HTR-8/SVneo (cell line): ENCODE measurements at regions not wholly inside any gene's neighbourhood (a gene's known extent, or its start where the extent isn't known, plus 50 kb on each side); places are given as distances from the start of the nearest gene placed in this dataset.

ENCODE experiments used
- DNase-seq: peaks from one replicate; pipeline ENCODE4 v3.0.0; 2011; ENCODE audit warnings: low spot score, mixed read lengths; ENCODE audit not compliant: insufficient read length
- FAIRE-seq: peaks from 2 replicates; lab custom pipeline; 2011; peaks lifted over from hg19 to GRCh38; lab: Jason Lieb, UNC

DNA sequence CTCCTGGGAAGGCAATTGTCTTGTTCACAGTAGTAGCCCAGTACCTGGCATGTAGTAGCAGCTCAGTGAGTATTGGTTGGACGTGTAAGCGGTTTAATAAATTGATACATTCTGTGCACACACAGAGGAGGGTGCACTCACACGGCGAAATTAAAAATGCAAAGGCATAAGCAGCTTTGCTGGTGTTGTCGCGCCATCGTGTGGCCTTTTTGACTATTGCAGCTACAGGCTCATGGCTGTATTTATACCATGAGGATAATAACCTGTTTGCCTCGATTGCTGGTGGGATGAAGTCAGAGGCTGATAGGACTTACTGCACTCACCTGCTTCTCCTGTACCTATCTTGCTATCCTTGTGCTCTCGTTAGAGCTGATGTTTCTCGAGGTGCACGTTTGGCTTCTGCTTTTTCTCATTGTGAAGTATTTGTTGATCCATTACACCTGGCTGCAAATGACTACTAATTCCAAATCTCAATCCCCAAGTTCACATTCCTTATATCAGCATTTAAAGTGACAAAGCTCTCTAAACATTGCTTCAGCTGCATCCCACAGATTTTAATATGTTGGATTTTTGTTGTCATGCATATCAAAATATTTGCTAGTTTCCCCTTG, 61.5 kb downstream of the TBXT start:
- DNase-seq (peak; percentile 27), FAIRE-seq (peak; percentile 74)

DNA sequence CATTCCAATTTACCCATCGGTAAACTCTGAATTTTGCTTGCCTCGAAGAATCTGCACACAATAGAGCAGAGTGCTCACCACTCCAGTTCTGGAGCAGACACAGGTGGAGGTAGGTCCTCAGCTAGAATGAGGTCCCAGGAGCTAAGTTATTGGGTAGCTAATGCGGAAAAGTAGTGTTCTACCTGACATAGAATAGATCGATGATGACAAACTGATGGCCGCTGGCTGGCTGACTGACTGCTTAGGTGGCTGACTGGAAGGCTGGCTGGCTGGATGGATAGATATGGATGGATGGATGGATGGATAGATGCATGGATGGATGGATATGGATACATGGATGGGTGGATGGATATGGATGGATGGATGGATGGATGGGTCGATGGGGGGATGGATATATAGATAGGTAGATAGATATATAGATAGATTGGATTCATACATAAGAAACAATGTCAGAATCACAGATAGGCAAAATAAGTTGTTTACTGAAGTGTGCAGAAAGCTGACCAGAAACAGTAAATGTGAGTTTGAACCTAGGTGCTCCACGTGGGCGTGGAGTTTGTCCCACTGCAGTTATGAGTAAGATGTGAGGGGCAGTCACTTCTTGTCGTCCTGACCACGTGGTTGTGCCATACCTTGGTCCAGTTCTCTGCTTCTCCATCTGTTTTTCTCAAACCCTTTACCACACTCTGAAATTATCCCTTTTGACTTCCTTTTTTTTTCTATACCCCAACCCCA, 62.1 kb downstream of the TBXT start:
- DNase-seq (no peak), FAIRE-seq (no peak)

DNA sequence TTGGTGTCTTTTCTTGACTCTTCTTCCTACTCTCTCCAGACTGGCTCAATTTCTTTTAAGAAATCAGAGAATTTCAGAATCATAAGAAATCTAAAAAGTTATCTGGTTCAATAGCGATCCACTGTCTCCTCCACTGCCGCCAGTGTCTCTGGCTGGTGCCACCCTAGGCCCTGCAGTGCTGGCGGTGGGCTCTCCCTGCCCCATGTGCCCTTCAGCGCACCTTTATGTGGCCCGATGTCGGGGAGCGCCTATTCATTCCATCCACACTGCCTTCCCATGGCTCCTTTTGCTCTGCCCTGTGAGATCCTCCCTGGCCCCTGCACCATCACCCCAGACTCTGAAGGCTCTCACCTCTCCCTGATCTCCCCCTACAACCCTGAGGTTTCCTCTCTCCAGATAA, 62.8 kb downstream of the TBXT start:
- no peak for FAIRE-seq
- no peak for DNase-seq

DNA sequence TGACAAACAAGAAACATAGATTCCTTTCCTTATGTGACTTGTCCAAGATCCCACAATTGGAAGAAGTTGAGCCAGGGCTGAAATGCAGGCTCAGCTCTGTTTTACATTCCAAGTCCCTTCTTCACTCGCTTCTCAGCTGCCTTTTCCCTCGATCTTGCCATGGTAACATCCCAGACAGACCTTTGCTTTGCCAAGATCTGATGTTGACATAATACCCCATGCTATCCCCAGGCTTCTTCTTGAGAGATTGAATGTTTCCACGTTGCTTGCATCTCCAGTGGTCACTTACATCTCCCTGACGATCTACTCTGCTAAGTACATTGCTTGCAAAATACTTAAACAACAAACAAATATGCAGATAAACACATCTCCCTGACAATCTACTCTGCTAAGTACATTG, 63.5 kb downstream of the TBXT start:
- no peak for DNase-seq

DNA sequence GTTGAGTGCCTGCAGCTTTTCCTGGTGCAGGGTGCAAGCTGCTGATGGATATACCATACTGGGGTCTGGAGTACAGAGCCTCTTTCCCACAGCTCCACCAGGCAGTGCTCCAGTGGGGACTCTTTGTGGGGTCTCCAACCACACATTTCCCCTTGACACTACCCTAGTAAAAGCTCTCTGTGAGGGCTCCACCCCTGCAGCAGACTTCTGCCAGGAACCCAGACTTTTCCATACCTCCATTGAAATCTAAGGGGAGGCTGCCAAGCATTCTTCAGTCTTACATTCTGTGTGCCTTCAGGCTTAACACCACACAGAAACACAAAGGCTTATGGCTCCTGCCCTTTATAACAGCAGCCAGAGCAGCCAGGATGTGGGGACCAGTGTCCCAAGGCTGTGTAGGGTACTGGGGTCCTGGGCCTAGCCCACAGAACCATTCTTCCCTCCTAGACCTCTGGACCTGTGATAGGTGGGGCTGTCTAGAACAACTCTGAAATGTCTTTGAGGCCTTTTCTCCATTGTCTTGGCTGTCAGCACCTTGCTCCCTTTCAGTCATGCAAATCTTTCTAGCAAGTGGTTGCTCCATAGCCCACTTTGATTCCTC, 65.7 kb downstream of the TBXT start:
- FAIRE-seq = no peak
- no peak for DNase-seq

More for the DNA sequence above, 63.5 kb downstream of the TBXT start:
- FAIRE-seq = no peak

DNA sequence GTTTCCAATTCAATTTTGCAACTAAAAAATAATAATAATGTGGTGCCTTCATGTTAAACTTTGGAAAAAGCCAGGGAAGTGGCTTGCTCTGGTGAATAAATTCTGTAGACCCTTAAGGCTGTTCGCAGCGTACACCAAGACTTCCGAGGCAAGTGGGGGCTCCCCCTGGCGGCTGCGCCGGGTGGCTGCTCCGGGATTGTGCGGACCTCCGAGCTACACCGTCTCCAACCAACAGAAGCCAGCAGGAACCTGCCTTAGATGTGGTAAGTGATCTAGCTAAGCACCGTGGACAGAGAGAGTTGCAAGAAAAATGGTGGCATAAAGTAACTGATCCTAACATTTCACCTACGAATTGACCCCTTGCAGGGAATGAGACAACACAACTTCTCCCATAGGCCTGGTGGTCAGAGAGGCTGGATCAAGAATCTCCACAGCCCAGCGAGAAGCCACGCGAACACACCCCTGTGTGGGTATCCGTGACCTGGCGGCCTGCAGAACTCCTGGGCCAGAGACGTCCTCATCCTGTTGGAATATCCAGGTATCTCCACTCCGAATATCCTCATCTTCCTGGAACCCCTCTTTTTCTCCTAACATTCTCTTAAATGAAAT, 69.6 kb downstream of the TBXT start:
- FAIRE-seq (no peak), DNase-seq (peak; percentile 59)

DNA sequence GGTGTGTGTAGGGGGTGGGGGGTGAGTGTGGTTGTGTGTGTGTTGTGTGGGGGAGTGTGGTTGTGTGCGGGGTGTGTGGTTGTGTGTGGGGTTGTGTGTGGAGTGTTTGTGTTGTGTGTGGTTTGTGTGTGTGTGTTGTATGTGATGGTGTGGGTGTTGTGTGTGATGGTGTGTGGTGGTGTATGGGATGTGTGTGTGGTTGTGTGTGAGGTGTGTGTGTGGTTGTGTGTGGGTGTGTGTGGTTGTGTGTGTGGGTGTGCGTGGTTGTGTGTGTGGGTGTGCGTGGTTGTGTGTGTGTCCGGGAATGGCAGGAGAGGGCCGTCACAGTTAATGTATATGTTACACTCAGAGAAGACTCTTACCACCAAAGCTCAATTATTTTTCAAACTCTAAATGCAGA, 79.8 kb downstream of the TBXT start:
- DNase-seq (no peak), FAIRE-seq (no peak)

DNA sequence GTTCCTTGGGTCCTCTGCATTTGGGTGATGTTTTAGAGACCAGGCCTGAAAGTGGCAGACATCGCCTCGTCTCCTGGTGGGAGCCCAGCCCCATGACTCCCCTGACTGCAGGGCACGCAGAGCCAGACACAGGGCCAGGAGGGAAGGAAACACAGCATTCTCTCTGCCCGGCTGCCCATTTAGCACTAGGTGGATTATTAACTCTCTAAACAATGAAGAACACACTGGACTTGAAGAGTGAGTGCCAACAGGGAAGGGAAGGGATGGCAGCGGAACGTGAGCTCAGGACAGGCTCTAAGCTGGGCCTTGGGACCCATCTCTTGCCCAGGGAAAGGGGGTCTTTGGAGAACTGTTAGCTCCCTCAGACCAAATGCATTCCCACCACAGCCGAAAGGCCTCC, 80.4 kb downstream of the TBXT start:
- FAIRE-seq = no peak
- no peak for DNase-seq

DNA sequence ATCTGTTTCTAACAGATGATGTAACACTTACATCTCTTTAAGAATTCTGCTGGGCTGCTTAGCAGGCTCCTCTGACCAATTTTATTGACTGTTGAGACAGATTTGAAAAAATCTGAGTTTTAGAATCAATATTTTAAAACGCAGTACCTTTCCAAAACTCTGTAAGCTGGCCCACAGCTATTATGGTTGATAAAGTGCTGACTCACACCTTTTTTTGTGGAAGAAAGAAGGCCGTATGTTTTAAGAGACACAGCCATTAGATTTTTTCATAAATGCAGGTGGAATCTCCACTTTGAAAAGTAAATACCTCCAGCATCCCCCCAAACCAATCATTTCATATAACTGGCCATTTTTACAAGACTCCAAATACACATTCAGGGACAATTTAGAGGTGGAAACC, 82.2 kb downstream of the TBXT start:
- DNase-seq (no peak), FAIRE-seq (no peak)

DNA sequence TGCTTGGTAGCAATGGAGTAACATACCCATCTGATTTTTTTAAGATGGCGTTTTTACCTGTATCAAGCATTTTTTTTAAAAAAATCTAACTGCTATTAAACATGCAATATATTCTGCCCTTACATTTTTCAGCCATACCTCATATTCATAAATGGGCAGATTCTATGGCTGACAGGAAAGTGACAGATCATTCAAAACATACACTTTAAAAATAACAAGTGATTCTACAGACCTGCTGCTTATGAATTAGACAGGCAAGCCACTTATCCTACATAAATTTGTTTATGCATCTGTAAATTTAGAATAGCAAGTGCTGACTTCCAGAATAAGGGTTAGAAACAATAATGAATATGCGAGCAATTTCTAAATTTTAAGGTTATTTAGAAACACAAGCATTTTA, 82.7 kb downstream of the TBXT start:
- no peak for DNase-seq
- no peak for FAIRE-seq

DNA sequence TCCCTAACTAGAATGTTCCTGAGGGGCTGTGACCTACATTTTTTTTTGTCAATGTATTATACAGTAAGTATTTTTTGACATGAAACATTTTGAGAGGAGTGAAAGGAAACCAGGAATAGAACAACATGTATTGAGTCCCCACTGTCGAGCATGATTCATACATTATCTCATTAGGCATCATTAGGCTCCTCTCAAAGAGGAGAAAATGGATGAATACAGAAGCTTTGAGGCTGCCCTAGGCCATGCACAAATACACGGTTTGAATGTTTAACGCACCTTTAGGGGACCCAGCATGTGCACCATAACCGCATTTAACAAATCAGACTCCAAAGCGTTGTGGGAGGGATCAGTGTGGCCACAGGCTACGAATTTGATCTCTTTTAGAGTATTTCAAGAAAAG, 87.8 kb downstream of the TBXT start:
- FAIRE-seq (no peak), DNase-seq (no peak)

DNA sequence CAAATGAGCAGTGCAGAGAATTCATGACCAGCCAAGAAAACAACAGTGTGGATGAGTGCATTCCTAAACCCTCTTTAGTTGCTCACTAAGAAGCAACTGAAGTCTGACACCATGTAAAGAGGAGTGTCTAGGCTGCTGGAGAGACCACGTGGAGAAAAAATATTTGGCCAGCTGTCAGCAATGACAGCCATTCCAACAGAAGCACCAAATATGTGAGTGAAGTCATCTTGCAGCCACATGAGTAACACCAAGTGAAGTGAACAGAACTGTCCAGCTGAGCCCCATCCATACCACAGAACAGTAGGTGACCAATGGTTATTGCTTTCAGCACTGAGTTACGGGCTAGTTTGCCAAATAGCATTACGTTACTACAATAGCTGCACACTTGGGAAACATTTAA, 89.4 kb downstream of the TBXT start:
- DNase-seq (peak; percentile 51), FAIRE-seq (peak; percentile 80)

DNA sequence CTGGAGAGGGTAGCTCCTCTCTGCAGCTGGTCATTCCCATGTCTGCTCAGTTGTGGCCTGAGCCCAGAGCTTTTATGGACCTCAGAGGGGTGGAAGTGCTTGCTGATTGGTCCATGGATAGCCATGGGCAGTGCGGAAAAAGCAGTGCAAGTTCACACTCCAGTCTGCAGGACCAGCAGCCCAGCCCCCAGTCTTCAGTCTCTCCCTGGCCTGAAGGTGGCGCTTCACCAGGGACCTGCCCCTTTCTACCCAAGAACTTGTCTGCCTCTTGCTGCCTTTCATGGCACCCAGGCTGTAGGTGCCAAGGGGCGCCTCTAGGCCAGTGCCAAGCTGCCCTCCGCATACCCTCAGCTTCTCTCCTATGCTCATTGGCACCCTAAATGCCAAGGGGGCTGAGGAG, 91.0 kb downstream of the TBXT start:
- no peak for FAIRE-seq

DNA sequence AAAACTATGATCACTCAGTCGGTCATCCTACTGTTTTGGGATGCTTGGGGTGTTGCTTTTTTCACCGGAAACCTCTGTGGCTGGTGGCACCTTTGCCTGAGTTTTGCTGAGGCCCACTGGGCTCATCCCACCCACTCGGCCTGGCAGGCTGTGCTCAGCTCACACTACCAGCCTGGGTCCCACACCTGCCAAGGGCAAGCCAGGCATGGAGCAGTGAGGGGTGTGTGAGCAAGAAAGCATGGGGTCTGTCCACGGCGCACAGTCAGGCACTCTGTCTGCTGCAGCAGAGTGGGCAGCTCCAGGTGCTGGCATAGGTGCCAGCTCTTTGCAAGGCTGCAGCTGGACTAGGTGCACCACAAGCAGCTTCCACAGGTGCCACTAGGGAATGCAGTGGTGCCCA, 91.7 kb downstream of the TBXT start:
- no peak for DNase-seq
- no peak for FAIRE-seq

More for the DNA sequence above, 91.0 kb downstream of the TBXT start:
- no peak for DNase-seq

DNA sequence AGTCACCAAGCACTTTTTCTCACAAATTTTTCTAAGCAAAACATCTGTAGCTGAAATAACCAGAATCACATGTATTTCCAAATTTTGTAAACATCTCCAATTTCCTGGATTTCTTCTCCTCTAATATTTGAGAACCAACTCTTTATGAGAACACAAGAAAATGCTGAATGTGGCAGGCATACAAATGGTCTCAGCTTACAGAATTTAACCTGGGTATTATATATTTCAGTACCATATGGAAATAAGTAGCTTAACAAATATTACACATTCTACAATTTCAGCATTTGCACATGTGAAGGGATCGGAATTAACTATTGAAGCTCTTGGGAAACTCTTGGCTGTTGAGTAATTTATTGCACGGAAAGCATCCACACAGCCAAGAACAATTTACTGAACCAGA, 92.5 kb downstream of the TBXT start:
- no peak for DNase-seq
- FAIRE-seq = no peak

DNA sequence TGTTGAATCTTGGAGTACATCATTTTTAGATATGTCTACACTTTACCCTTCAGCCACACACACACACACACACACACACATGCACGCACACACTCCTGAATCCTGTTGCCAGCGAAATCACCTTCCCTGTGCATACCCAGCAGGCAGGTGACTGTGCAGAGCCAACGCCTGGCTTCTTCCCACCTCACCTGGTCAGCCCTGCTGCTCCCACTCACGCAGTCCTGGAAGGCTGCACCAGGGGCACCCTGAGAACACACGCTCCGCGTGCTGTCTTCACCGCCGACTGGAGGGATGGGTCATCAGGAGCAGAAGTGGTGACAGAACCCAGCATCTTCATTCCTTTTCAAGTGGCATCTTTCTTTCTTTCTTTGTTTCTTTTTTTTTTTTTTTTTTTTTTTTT, 94.6 kb downstream of the TBXT start:
- FAIRE-seq (no peak), DNase-seq (no peak)

DNA sequence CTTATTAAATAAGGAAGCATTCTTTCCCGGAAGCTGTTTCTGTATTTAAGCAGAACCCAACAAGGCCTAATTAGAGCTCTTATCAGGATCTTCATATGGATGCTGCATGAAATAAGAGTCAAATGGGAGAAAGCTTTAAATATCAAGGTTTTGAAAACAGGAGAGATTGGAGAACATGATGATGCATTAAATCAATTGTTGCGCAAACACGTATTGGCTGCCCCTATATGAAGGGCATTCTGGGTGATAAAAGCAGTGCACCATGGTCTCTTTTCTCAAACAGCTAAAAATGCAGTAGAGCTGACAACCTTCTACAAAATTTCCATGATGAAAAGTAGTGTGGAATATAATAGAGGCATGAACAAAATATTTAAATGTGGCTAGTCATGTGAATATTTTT, 98.9 kb downstream of the TBXT start:
- FAIRE-seq = no peak
- no peak for DNase-seq

DNA sequence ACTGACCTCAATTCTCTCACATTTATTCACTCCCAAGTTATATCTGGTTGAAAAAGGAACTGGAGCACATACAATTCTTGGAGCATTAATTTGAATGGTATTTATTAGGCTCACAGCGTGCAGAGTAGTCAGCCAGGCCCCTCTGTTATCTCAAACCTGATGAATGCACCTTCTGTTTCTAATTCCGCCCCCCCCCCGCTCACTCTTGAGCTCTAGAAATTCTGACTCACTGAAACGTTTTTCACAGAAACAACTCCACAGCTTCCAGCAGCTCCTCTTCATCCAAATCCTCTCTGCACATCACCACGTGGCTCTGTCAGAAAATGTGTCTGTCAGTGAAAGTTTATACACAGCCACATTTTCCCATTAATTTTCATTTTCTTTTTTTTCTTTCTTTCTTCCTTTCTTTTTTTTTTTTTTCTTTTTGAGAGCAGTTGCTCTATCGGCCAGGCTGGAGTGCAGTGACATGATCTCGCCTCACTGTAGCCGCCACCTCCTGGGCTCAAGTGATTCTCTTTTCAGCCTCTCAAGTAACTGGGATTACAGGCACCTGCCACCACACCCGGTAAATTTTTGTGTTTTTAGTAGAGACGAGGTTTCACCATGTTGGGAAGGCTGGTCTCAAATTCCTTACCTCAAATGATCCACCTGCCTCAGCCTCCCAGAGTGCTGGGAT, 109.4 kb downstream of the TBXT start:
- DNase-seq = no peak
- no peak for FAIRE-seq

DNA sequence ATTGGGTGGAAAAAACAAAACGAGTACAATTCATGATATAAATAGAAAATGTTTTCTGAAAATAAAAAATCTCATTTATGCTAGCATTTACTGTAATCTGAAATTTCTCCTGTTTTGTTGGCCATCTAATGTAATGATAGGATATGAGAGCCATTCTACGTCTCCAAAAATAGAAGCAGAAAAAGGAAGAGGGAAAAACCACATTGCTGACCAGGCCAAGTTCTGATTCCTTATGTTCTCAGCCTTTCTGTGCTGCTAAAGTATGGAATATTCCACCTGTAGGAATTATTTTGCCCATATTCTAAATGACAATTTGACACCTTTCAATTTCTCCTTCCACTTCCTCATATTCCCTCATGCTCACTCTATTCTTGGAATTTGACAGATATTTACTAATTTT, 110.2 kb downstream of the TBXT start:
- FAIRE-seq = no peak
- no peak for DNase-seq

DNA sequence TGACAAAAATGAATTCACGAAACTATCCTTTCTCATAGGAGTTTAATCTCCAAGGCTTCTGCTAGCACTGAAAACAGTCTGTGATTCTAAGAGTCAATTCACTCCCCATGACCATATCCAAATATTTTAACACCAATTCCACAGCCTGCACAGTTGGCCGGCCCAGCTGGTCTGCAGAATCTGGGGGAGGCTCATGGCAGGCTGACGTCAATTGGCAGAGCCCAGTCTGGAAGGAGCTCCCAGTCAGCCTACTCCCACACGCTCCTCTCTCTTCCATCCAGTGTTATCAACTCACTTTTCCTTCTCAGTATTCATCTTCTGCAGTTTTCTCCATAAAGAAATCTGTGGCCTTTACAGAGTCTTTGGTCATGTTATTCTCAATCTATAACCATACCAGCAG, 111.0 kb downstream of the TBXT start:
- no peak for FAIRE-seq
- DNase-seq = no peak

DNA sequence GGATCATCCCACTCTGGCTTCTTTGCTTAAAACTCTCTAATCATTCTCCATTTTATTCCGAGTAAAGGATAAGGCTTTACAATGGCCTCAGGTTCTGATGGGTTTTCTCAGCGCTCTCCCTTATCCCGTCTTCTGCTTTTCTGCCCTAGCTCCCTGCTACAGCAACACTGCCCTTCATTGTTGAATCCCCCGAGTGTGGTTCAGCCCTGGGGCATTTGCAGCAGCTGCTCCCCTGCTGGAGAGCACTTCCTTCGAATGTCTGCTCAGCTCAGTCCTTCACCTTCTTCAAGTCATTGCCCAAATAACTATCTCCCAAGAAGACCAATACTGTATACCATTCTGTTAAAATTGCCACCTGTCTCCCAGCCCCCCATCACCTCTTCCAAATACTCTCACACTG, 111.8 kb downstream of the TBXT start:
- FAIRE-seq (no peak), DNase-seq (no peak)
